SU-DHL-6 (cell line): ENCODE measurements at regions not wholly inside any gene's neighbourhood (a gene's known extent, or its start where the extent isn't known, plus 50 kb on each side); places are given as distances from the start of the nearest gene placed in this dataset.

Source experiments
- H2AFZ ChIP-seq: fragments of 200-600 bp; sonication (generic); 2 replicates; pipeline ENCODE4 v1.6.1; 2014; ENCODE audit warnings: low read depth, mild to moderate bottlenecking, moderate library complexity, mixed read lengths, antibody characterized with exemption, low read length; ENCODE audit not compliant: severe bottlenecking
- H3F3A ChIP-seq: fragments of 200-600 bp; shearing (Covaris generic); 2 replicates; pipeline ENCODE4 v1.6.0; 2016; ENCODE audit warnings: antibody characterized with exemption, mild to moderate bottlenecking; ENCODE audit not compliant: insufficient read depth
- H3K27ac ChIP-seq: fragments of 200-600 bp; sonication (generic); 2 replicates; pipeline ENCODE4 v1.5.1; 2016; ENCODE audit warnings: low read depth, mild to moderate bottlenecking, low read length, moderate library complexity, mixed read lengths
- H3K27me3 ChIP-seq: fragments of 200-600 bp; sonication (generic), shearing (Covaris generic); 2 replicates; pipeline ENCODE4 v1.6.0; 2014; ENCODE audit warnings: mild to moderate bottlenecking, low read length
- H3K36me3 ChIP-seq: fragments of 200-600 bp; sonication (generic); 2 replicates; pipeline ENCODE4 v1.6.1; 2014; ENCODE audit warnings: mild to moderate bottlenecking, low read length, mixed read lengths
- H3K4me2 ChIP-seq: fragments of 300-600, 200-600 bp; shearing (Covaris generic), sonication (generic); 2 replicates; pipeline ENCODE4 v1.6.0; 2014; ENCODE audit warnings: low read length, low read depth, mild to moderate bottlenecking; ENCODE audit not compliant: poor library complexity, severe bottlenecking
- H3K4me3 ChIP-seq: fragments of 200-600 bp; sonication (generic); 2 replicates; pipeline ENCODE4 v1.5.1; 2014; ENCODE audit warnings: antibody characterized with exemption, low read length, mild to moderate bottlenecking, mixed read lengths; ENCODE audit not compliant: insufficient read depth, poor library complexity, severe bottlenecking
- H3K79me2 ChIP-seq: fragments of 200-600 bp; sonication (generic); 2 replicates; pipeline ENCODE4 v1.6.1; 2014; ENCODE audit warnings: mild to moderate bottlenecking, low read length, moderate library complexity; ENCODE audit not compliant: insufficient read depth
- H3K9ac ChIP-seq: fragments of 200-600 bp; sonication (generic); 2 replicates; pipeline ENCODE4 v1.7.0; 2014; ENCODE audit warnings: mild to moderate bottlenecking, low read length
- H3K9me2 ChIP-seq: fragments of 200-600 bp; sonication (generic); replicated peaks from 2 replicates; pipeline ENCODE4 v1.6.1; 2014; ENCODE audit warnings: low read length; ENCODE audit not compliant: insufficient read depth
- H3K9me3 ChIP-seq: fragments of 200-600 bp; sonication (generic); 2 replicates; pipeline ENCODE4 v1.6.1; 2014; ENCODE audit warnings: low read length, mixed read lengths; ENCODE audit not compliant: insufficient read depth
- H4K20me1 ChIP-seq: fragments of 200-600 bp; sonication (generic); 2 replicates; pipeline ENCODE4 v1.6.1; 2014; ENCODE audit warnings: low read depth, mild to moderate bottlenecking, antibody characterized with exemption, low read length, moderate library complexity, mixed read lengths
- CTCF ChIP-seq: fragments of 200-600 bp; sonication (generic); IDR thresholded peaks from one replicate; pipeline ENCODE4 v1.5.1; 2017; ENCODE audit warnings: antibody characterized with exemption, mild to moderate bottlenecking, low read length, moderate library complexity; ENCODE audit not compliant: insufficient read depth, poor library complexity, severe bottlenecking
- EZH2phosphoT487 ChIP-seq: fragments of 200-600 bp; sonication (generic), shearing (Covaris generic); conservative IDR thresholded peaks from 2 replicates; pipeline ENCODE4 v1.6.1; 2018; ENCODE audit warnings: mild to moderate bottlenecking, antibody characterized with exemption, low read length, moderate library complexity, mixed read lengths

GRCh38 chr21:16378525-16378924, 648.7 kb downstream of the USP25 start:
- Histone ChIP-seq H3K9me3 (no peaks in the 10 kb centered on the region), H3K36me3 (no peaks in the 10 kb centered on the region), H3K27ac (no peak overlapping the region), H3K27me3 (no peaks in the 10 kb centered on the region), H3F3A (no peaks in the 10 kb centered on the region), H4K20me1 (no peaks in the 10 kb centered on the region), H3K4me2 (no peak overlapping the region), H3K79me2 (no peaks in the 10 kb centered on the region), H3K9ac (no peak overlapping the region), H3K9me2 (no peaks in the 10 kb centered on the region), H2AFZ (no peak overlapping the region), H3K4me3 (no peak overlapping the region)
- TF ChIP-seq CTCF (no peak), EZH2phosphoT487 (no peak)

GRCh38 chr21:16388291-16388690, 658.5 kb downstream of the USP25 start:
- Histone ChIP-seq H3F3A (no peaks in the 10 kb centered on the region), H3K9ac (no peak overlapping the region), H3K9me2 (no peaks in the 10 kb centered on the region), H3K9me3 (no peaks in the 10 kb centered on the region), H2AFZ (no peak overlapping the region), H3K4me2 (no peak overlapping the region), H4K20me1 (no peaks in the 10 kb centered on the region), H3K27me3 (no peaks in the 10 kb centered on the region), H3K36me3 (no peaks in the 10 kb centered on the region), H3K79me2 (no peaks in the 10 kb centered on the region), H3K27ac (no peak overlapping the region), H3K4me3 (no peak overlapping the region)
- TF ChIP-seq EZH2phosphoT487 (no peak), CTCF (no peak)

GRCh38 chr21:16388911-16389560, 659.3 kb downstream of the USP25 start:
- no peaks in the 10 kb centered on the region for H3K36me3 ChIP-seq
- no peak overlapping the region for H3K9ac ChIP-seq
- no peak overlapping the region for H3K27ac ChIP-seq
- H3K79me2 ChIP-seq: no peaks in the 10 kb centered on the region
- no peak overlapping the region for H2AFZ ChIP-seq
- H3K9me2 ChIP-seq: no peaks in the 10 kb centered on the region
- H3K4me3 ChIP-seq: no peak overlapping the region
- H3K4me2 ChIP-seq: no peak overlapping the region
- H4K20me1 ChIP-seq: no peaks in the 10 kb centered on the region
- TF ChIP-seq EZH2phosphoT487: no peak
- no peak for TF ChIP-seq CTCF
- no peaks in the 10 kb centered on the region for H3F3A ChIP-seq
- H3K9me3 ChIP-seq: no peaks in the 10 kb centered on the region
- H3K27me3 ChIP-seq: no peaks in the 10 kb centered on the region
